IMR-90 (cell line): ENCODE measurements at regions not wholly inside any gene's neighbourhood (a gene's known extent, or its start where the extent isn't known, plus 50 kb on each side); places are given as distances from the start of the nearest gene placed in this dataset.

Source experiments
- BHLHE40 ChIP-seq: fragments of 150-350 bp; IDR thresholded peaks from 2 replicates; pipeline ENCODE4 v1.6.1; 2016; ENCODE audit warnings: mild to moderate bottlenecking, low read depth, low read length
- CEBPB ChIP-seq: IDR thresholded peaks from 2 replicates; pipeline ENCODE4 v1.6.1; 2012; ENCODE audit warnings: low read depth, low read length, improper control_type of control experiment
- CHD1 ChIP-seq: IDR thresholded peaks from 2 replicates; pipeline ENCODE4 v1.6.1; 2012; ENCODE audit warnings: low read depth, low read length, improper control_type of control experiment
- FOS ChIP-seq: fragments of 150-350 bp; IDR thresholded peaks from 2 replicates; pipeline ENCODE4 v1.6.1; 2016; ENCODE audit warnings: low read depth, low read length
- MAFK ChIP-seq: IDR thresholded peaks from 2 replicates; pipeline ENCODE4 v1.6.1; 2012; ENCODE audit warnings: low read depth, low read length, improper control_type of control experiment
- MAZ ChIP-seq: IDR thresholded peaks from 2 replicates; pipeline ENCODE4 v1.6.1; 2012; ENCODE audit warnings: low read depth, mild to moderate bottlenecking, low read length, improper control_type of control experiment, moderate library complexity, borderline replicate concordance
- MXI1 ChIP-seq: IDR thresholded peaks from 2 replicates; pipeline ENCODE4 v1.6.1; 2012; ENCODE audit warnings: low read depth, mild to moderate bottlenecking, low read length, moderate library complexity, borderline replicate concordance
- POLR2A ChIP-seq: IDR thresholded peaks from 2 replicates; pipeline ENCODE4 v1.6.1; 2012; ENCODE audit warnings: mild to moderate bottlenecking, low read depth, low read length
- RAD21 ChIP-seq: IDR thresholded peaks from 2 replicates; pipeline ENCODE4 v1.6.1; 2012; ENCODE audit warnings: low read length, improper control_type of control experiment
- RFX5 ChIP-seq: IDR thresholded peaks from 2 replicates; pipeline ENCODE4 v1.8.0; 2012; ENCODE audit warnings: low read depth, mild to moderate bottlenecking, low read length, moderate library complexity
- SMC3 ChIP-seq: fragments of 150-350 bp; IDR thresholded peaks from 2 replicates; pipeline ENCODE4 v1.6.1; 2016; ENCODE audit warnings: low read depth, mild to moderate bottlenecking, antibody characterized with exemption, low read length, moderate library complexity
- TF ChIP-seq, protein P1 (sequence below): conservative IDR thresholded peaks from 2 replicates; pipeline ENCODE4 v1.5.1; 2012; ENCODE audit warnings: mild to moderate bottlenecking, low read depth, low read length, improper control_type of control experiment
- TF ChIP-seq, protein P2 (sequence below): fragments of 150-350 bp; IDR thresholded peaks from 2 replicates; pipeline ENCODE4 v1.6.1; 2017; ENCODE audit warnings: mild to moderate bottlenecking, antibody characterized with exemption, low read length, low read depth
- TF ChIP-seq, protein P3 (sequence below): fragments of 150-350 bp; IDR thresholded peaks from 2 replicates; pipeline ENCODE4 v1.6.1; 2016; ENCODE audit warnings: low read depth, mild to moderate bottlenecking, low read length, moderate library complexity, borderline replicate concordance

- TF ChIP-seq RFX5 (no peak), POLR2A (no peak), RAD21 (no peak), CEBPB (no peak), BHLHE40 (no peak), MAZ (no peak), SMC3 (no peak), MXI1 (no peak), CHD1 (no peak), FOS (no peak), MAFK (no peak)
- TF ChIP-seq, protein P1, sequence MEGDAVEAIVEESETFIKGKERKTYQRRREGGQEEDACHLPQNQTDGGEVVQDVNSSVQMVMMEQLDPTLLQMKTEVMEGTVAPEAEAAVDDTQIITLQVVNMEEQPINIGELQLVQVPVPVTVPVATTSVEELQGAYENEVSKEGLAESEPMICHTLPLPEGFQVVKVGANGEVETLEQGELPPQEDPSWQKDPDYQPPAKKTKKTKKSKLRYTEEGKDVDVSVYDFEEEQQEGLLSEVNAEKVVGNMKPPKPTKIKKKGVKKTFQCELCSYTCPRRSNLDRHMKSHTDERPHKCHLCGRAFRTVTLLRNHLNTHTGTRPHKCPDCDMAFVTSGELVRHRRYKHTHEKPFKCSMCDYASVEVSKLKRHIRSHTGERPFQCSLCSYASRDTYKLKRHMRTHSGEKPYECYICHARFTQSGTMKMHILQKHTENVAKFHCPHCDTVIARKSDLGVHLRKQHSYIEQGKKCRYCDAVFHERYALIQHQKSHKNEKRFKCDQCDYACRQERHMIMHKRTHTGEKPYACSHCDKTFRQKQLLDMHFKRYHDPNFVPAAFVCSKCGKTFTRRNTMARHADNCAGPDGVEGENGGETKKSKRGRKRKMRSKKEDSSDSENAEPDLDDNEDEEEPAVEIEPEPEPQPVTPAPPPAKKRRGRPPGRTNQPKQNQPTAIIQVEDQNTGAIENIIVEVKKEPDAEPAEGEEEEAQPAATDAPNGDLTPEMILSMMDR: no peak
- TF ChIP-seq, protein P2, sequence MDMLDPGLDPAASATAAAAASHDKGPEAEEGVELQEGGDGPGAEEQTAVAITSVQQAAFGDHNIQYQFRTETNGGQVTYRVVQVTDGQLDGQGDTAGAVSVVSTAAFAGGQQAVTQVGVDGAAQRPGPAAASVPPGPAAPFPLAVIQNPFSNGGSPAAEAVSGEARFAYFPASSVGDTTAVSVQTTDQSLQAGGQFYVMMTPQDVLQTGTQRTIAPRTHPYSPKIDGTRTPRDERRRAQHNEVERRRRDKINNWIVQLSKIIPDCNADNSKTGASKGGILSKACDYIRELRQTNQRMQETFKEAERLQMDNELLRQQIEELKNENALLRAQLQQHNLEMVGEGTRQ: no peak
- TF ChIP-seq, protein P3, sequence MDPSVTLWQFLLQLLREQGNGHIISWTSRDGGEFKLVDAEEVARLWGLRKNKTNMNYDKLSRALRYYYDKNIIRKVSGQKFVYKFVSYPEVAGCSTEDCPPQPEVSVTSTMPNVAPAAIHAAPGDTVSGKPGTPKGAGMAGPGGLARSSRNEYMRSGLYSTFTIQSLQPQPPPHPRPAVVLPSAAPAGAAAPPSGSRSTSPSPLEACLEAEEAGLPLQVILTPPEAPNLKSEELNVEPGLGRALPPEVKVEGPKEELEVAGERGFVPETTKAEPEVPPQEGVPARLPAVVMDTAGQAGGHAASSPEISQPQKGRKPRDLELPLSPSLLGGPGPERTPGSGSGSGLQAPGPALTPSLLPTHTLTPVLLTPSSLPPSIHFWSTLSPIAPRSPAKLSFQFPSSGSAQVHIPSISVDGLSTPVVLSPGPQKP: no peak
These were observed 1517.4 kb upstream of the LRRTM3 start for GRCh38 chr10:65408401-65408800.
